ENCODE measurements at regions not wholly inside any gene's neighbourhood (a gene's known extent, or its start where the extent isn't known, plus 50 kb on each side); places are given as distances from the start of the nearest gene placed in this dataset.

- Histone ChIP-seq H3K4me3 (replicated peaks in 1 of 3) (no peak overlapping the region), H3K4me1 (peaks cover 0 to 3% of the 10 kb centered on the region in 2 donors), H3K9me3 (no peaks in the 10 kb centered on the region), H3K36me3 (no peaks in the 10 kb centered on the region), H3K27ac (no peak overlapping the region), H3K27me3 (no peaks in the 10 kb centered on the region)
- intact Hi-C loops (cut with DNase I), result no loop called here
- WGBS, 2 donors, result 46 to 53% methylated on average over 11 of the region's 11 CpGs
- no peak for TF ChIP-seq POLR2A (IDR thresholded peaks at IDR 0.05)
- TF ChIP-seq, protein P1, sequence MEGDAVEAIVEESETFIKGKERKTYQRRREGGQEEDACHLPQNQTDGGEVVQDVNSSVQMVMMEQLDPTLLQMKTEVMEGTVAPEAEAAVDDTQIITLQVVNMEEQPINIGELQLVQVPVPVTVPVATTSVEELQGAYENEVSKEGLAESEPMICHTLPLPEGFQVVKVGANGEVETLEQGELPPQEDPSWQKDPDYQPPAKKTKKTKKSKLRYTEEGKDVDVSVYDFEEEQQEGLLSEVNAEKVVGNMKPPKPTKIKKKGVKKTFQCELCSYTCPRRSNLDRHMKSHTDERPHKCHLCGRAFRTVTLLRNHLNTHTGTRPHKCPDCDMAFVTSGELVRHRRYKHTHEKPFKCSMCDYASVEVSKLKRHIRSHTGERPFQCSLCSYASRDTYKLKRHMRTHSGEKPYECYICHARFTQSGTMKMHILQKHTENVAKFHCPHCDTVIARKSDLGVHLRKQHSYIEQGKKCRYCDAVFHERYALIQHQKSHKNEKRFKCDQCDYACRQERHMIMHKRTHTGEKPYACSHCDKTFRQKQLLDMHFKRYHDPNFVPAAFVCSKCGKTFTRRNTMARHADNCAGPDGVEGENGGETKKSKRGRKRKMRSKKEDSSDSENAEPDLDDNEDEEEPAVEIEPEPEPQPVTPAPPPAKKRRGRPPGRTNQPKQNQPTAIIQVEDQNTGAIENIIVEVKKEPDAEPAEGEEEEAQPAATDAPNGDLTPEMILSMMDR (IDR thresholded peaks at IDR 0.05), result no peak
- peak; percentile 78 to 81 for DNase-seq
These were observed 174.6 kb upstream of the CDH13 start for GRCh38 chr16:82452004-82452756.

GRCh38 chr16:82451449-82451848 lies 175.3 kb upstream of the CDH13 start:
- intact Hi-C loops (cut with DNase I), result no loop called here
- Histone ChIP-seq H3K27me3 (no peaks in the 10 kb centered on the region), H3K9me3 (no peaks in the 10 kb centered on the region), H3K27ac (no peak overlapping the region), H3K4me1 (peaks cover 0 to 3% of the 10 kb centered on the region in 2 donors), H3K36me3 (no peaks in the 10 kb centered on the region), H3K4me3 (replicated peaks in 1 of 3) (no peak overlapping the region)
- TF ChIP-seq, protein P1 (IDR thresholded peaks at IDR 0.05), result no peak
- TF ChIP-seq POLR2A (IDR thresholded peaks at IDR 0.05), result no peak
- 64 to 73% methylated on average over 3 of the region's 3 CpGs for WGBS, 2 donors
- DNase-seq, result no peak

GRCh38 chr16:82440336-82440735 lies 186.4 kb upstream of the CDH13 start:
- Histone ChIP-seq H3K36me3 (no peaks in the 10 kb centered on the region), H3K9me3 (no peaks in the 10 kb centered on the region), H3K4me1 (no peaks in the 10 kb centered on the region), H3K4me3 (replicated peaks in 1 of 3) (no peak overlapping the region), H3K27me3 (no peaks in the 10 kb centered on the region), H3K27ac (no peak overlapping the region)
- DNase-seq, result no peak
- TF ChIP-seq POLR2A (IDR thresholded peaks at IDR 0.05), result no peak
- TF ChIP-seq, protein P1 (IDR thresholded peaks at IDR 0.05), result no peak
- WGBS, 2 donors, result 70 to 81% methylated on average over 6 of the region's 6 CpGs
- intact Hi-C loops (cut with DNase I), result no loop called here

GRCh38 chr16:82439678-82440293 lies 187.0 kb upstream of the CDH13 start:
- no peaks in the 10 kb centered on the region for H3K36me3 ChIP-seq
- intact Hi-C loops (cut with DNase I), result no loop called here
- no peaks in the 10 kb centered on the region for H3K27me3 ChIP-seq
- no peak overlapping the region for H3K27ac ChIP-seq
- no peak overlapping the region for H3K4me3 ChIP-seq (replicated peaks in 1 of 3)
- WGBS, 2 donors, result 70 to 75% methylated on average over 7 of the region's 7 CpGs
- H3K9me3 ChIP-seq, result no peaks in the 10 kb centered on the region
- no peaks in the 10 kb centered on the region for H3K4me1 ChIP-seq
- TF ChIP-seq, protein P1 (IDR thresholded peaks at IDR 0.05), result peak in 1 of 6 experiments; percentile 27
- no peak for TF ChIP-seq POLR2A (IDR thresholded peaks at IDR 0.05)
- peak in 1 of 2 donors; percentile 13 for DNase-seq

DNA sequence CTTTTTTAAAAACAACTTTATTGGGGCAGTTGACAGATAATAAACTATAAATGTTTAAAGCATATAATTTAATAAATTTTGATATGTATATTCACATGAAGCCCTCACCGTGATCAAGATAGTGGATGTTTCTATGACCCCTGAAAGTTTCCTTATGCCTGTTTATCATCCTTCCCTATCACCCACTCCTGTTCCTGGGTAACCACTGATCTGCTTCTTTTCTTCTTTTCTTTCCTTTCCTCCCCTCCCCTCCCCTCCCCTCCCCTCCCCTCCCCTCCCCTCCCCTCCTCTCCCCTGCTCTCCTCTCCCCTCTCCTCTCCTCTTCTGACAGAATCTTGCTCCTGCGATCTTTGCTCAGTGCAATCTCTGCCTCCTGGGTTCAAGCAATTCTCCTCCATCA lies 193.7 kb upstream of the CDH13 start:
- H3K36me3 ChIP-seq, result no peaks in the 10 kb centered on the region
- no peaks in the 10 kb centered on the region for H3K4me1 ChIP-seq
- no peak overlapping the region for H3K27ac ChIP-seq
- H3K9me3 ChIP-seq, result no peaks in the 10 kb centered on the region
- H3K27me3 ChIP-seq, result no peaks in the 10 kb centered on the region
- 87 to 99% methylated on average over 2 of the region's 2 CpGs for WGBS, 2 donors
- no peak overlapping the region for H3K4me3 ChIP-seq (replicated peaks in 1 of 3)
- no peak for TF ChIP-seq POLR2A (IDR thresholded peaks at IDR 0.05)
- TF ChIP-seq, protein P1 (IDR thresholded peaks at IDR 0.05), result no peak
- intact Hi-C loops (cut with DNase I), result no loop called here
- DNase-seq, result no peak
